HG03558 (cell line): ENCODE measurements at regions not wholly inside any gene's neighbourhood (a gene's known extent, or its start where the extent isn't known, plus 50 kb on each side); places are given as distances from the start of the nearest gene placed in this dataset.
"Not testable (repeated sequence)": the region's sequence is repeated elsewhere in the genome, so short reads cannot be mapped to it uniquely, and the experiment has no call there.

Source experiments
- ATAC-seq: cut with Tn5 transposase; IDR thresholded peaks from one replicate; pipeline ENCODE4 v1.9.1; 2021; ENCODE audit warnings: moderate number of reproducible peaks; ENCODE audit not compliant: unreplicated experiment; ENCODE audit errors: extremely low read depth

GRCh38 chr13:82176751-82177150, 1705.5 kb downstream of the SLITRK1 start:
- no peak for ATAC-seq

- ATAC-seq = no peak
Observed at GRCh38 chr13:82165396-82166174, 1716.7 kb downstream of the SLITRK1 start.

- not testable (repeated sequence) for ATAC-seq
Observed at GRCh38 chr13:82164780-82165395, 1717.4 kb downstream of the SLITRK1 start.

GRCh38 chr13:82147526-82147925, 1734.7 kb downstream of the SLITRK1 start:
- ATAC-seq = no peak

GRCh38 chr13:82136880-82137279, 1745.4 kb downstream of the SLITRK1 start:
- no peak for ATAC-seq

- ATAC-seq = no peak
Observed at GRCh38 chr13:82129281-82129680, 1753.0 kb downstream of the SLITRK1 start.

GRCh38 chr13:82118589-82118988, 1763.7 kb downstream of the SLITRK1 start:
- no peak for ATAC-seq

- no peak for ATAC-seq
Observed at GRCh38 chr13:82116422-82116989, 1765.8 kb downstream of the SLITRK1 start.

GRCh38 chr13:82115391-82115790, 1766.9 kb downstream of the SLITRK1 start:
- no peak for ATAC-seq

GRCh38 chr13:82096256-82096655, 1755.3 kb upstream of the SPRY2 start:
- no peak for ATAC-seq

- ATAC-seq = no peak
Observed at GRCh38 chr13:82092312-82092711, 1751.4 kb upstream of the SPRY2 start.

GRCh38 chr13:82088781-82089180, 1747.9 kb upstream of the SPRY2 start:
- ATAC-seq = no peak

GRCh38 chr13:82076496-82076895, 1735.6 kb upstream of the SPRY2 start:
- no peak for ATAC-seq

GRCh38 chr13:82070416-82070815, 1729.5 kb upstream of the SPRY2 start:
- ATAC-seq = no peak

GRCh38 chr13:82062772-82063171, 1721.8 kb upstream of the SPRY2 start:
- ATAC-seq = no peak

GRCh38 chr13:82058364-82058763, 1717.4 kb upstream of the SPRY2 start:
- ATAC-seq = no peak

- not testable (repeated sequence) for ATAC-seq
Observed at GRCh38 chr13:82045316-82045715, 1704.4 kb upstream of the SPRY2 start.

GRCh38 chr13:82036602-82037001, 1695.7 kb upstream of the SPRY2 start:
- no peak for ATAC-seq

- no peak for ATAC-seq
Observed at GRCh38 chr13:82011355-82011754, 1670.4 kb upstream of the SPRY2 start.

- ATAC-seq = no peak
Observed at GRCh38 chr13:82010780-82011179, 1669.9 kb upstream of the SPRY2 start.

GRCh38 chr13:82002710-82003109, 1661.8 kb upstream of the SPRY2 start:
- no peak for ATAC-seq

- no peak for ATAC-seq
Observed at GRCh38 chr13:81995316-81995715, 1654.4 kb upstream of the SPRY2 start.
